ENCODE measurements at regions not wholly inside any gene's neighbourhood (a gene's known extent, or its start where the extent isn't known, plus 50 kb on each side); places are given as distances from the start of the nearest gene placed in this dataset.

DNA sequence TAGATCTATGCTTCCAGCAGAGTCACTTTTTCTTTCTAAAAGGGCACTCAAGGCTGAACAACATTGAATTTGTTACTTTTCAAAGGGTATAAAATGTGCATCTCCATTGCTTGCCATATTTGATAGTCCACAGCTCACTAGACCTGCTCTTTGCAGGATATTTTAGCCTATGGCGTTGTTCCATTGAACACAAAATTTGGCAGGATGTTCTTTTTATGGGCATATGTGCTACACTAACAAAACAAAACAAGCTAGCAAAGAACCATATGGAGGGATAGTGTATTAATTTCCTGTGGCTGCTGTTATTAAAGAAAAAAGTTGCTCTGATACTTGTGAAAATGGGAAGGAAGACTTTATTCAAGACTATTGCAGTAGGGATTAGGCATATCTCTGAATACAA is 828.7 kb downstream of the TYW1 start:
- TF ChIP-seq EZH2 (IDR thresholded peaks at IDR 0.05; ENCODE audit: insufficient read depth, poor library complexity, severe bottlenecking): no peak
- no peak for TF ChIP-seq EZH2phosphoT487 (IDR thresholded peaks at IDR 0.05; ENCODE audit: insufficient read depth, low read depth)

Data from GM23248 (cell line).